GM12864 (cell line): ENCODE measurements at regions not wholly inside any gene's neighbourhood (a gene's known extent, or its start where the extent isn't known, plus 50 kb on each side); places are given as distances from the start of the nearest gene placed in this dataset.

ENCODE experiments used
- DNase-seq: peaks from one replicate; pipeline ENCODE4 v3.0.0-alpha.2; 2011; ENCODE audit warnings: low read depth
- H3K4me3 ChIP-seq: 2 replicates; pipeline ENCODE4 v1.5.1; 2011; ENCODE audit warnings: mild to moderate bottlenecking, low read depth, low read length, control low read depth
- CTCF ChIP-seq: IDR thresholded peaks from 2 replicates; pipeline ENCODE4 v1.5.1; 2011; ENCODE audit warnings: low read depth, mild to moderate bottlenecking, moderate library complexity, low read length, control low read depth, inconsistent platforms; ENCODE audit errors: missing control alignments

GRCh38 chr18:7476386-7476785 lies 90.7 kb upstream of the PTPRM start:
- DNase-seq: no peak
- TF ChIP-seq CTCF: no peak
- no peak overlapping the region for H3K4me3 ChIP-seq

DNA sequence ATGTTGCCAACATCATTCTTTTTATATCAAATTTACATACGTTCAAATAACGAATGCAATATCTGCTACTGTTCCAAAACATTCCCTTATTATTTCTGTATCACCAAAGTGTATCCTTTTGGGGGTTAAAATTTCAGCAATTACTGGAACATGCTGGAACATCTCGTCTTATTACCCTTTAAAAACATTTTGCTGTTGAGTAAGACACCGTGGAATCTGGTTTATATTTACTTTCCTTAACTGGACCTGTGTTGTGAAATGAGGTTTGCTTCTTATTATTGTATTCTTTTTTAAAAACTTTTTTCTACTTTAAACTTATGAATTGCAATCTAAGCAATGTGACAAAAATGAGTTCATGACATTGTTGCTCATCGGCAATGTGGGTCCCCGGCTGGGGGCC lies 87.4 kb upstream of the PTPRM start:
- no peak overlapping the region for H3K4me3 ChIP-seq
- no peak for DNase-seq
- no peak for TF ChIP-seq CTCF

- no peak overlapping the region for H3K4me3 ChIP-seq
- TF ChIP-seq CTCF: no peak
- no peak for DNase-seq
Measured at GRCh38 chr18:7480879-7481278, 86.2 kb upstream of the PTPRM start.

- TF ChIP-seq CTCF: no peak
- no peak for DNase-seq
- H3K4me3 ChIP-seq: no peak overlapping the region
Measured at GRCh38 chr18:7482342-7482741, 84.8 kb upstream of the PTPRM start.

DNA sequence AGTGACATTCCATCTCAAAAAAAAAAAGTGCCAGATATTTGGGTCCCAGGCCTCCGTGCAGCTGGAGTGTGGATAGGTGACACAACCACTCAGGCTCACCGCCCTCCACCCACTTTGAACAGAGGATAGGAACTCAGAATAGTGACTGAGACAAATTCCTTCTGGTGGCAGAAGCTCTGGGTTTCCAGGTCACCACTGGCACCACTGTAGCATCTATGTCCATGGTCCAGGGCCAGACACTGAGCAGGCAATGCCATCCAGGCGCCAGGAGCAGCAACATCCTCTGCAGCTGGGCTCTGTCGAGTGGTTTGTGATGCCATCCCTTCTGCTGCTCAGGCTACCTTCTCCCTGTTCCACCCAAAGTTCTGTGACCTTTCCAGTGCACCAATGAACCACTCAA lies 81.5 kb upstream of the PTPRM start:
- TF ChIP-seq CTCF: no peak
- no peak for DNase-seq
- no peak overlapping the region for H3K4me3 ChIP-seq

GRCh38 chr18:7488571-7488970 lies 78.5 kb upstream of the PTPRM start:
- no peak for DNase-seq
- H3K4me3 ChIP-seq: no peak overlapping the region
- TF ChIP-seq CTCF: no peak

- no peak for DNase-seq
- TF ChIP-seq CTCF: no peak
- no peak overlapping the region for H3K4me3 ChIP-seq
Measured at GRCh38 chr18:7490104-7490503, 77.0 kb upstream of the PTPRM start.
